Heart left ventricle (tissue), 16 donors: ENCODE measurements at regions not wholly inside any gene's neighbourhood (a gene's known extent, or its start where the extent isn't known, plus 50 kb on each side); places are given as distances from the start of the nearest gene placed in this dataset.

Experiments used
- ATAC-seq, 4 donors: fragments of 200-7000 bp; cut with Tn5 transposase; one replicate each; pipeline ENCODE4 v1.9.1; 2020 to 2022; ENCODE audit warnings: moderate library complexity in 4 of 4, mild to moderate bottlenecking in 3 of 4, moderate number of reproducible peaks in 1 of 4
- DNase-seq, 5 donors: peaks; one replicate each; pipeline ENCODE4 v3.0.0-alpha.2; 2020
- H3K27ac ChIP-seq, 12 donors: fragments of 200-600 bp; sonication (generic) in 4 of 12; one replicate each; pipeline versions ENCODE4 v1.5.0 to v1.8.0; 2016 to 2022; ENCODE audit warnings: mild to moderate bottlenecking in 2 of 12
- H3K27me3 ChIP-seq, 9 donors: fragments of 200-600 bp; sonication (generic) in 2 of 9; one replicate each; pipeline versions ENCODE4 v1.5.1 to v1.8.0; 2016 to 2022; ENCODE audit warnings: mild to moderate bottlenecking in 3 of 9
- H3K36me3 ChIP-seq, 9 donors: fragments of 200-600 bp; sonication (generic) in 2 of 9; one replicate each; pipeline versions ENCODE4 v1.5.0 to v1.8.0; 2018 to 2022; ENCODE audit warnings: mild to moderate bottlenecking in 2 of 9
- H3K4me1 ChIP-seq, 12 donors: fragments of 200-600 bp; sonication (generic) in 4 of 12; one replicate each; pipeline versions ENCODE4 v1.5.0 to v1.8.0; 2016 to 2022; ENCODE audit warnings: mild to moderate bottlenecking in 3 of 12
- H3K4me3 ChIP-seq, 12 donors: fragments of 200-600 bp; sonication (generic) in 4 of 12; one replicate each; pipeline versions ENCODE4 v1.5.0 to v1.8.0; 2017 to 2022; ENCODE audit warnings: mild to moderate bottlenecking in 9 of 12, moderate library complexity in 4 of 12
- H3K9me3 ChIP-seq, 12 donors: fragments of 200-600 bp; sonication (generic) in 4 of 12; one replicate each; pipeline versions ENCODE4 v1.5.0 to v1.8.0; 2016 to 2022; ENCODE audit warnings: mild to moderate bottlenecking in 1 of 12
- CTCF ChIP-seq, 12 donors: fragments of 200-600 bp; sonication (generic) in 4 of 12; IDR thresholded peaks; one replicate each; pipeline versions ENCODE4 v1.5.0 to v1.8.0; 2018 to 2022; ENCODE audit warnings: antibody characterized with exemption in 12 of 12, mild to moderate bottlenecking in 5 of 12
- POLR2A ChIP-seq, 2 donors: fragments of 450-650 bp; IDR thresholded peaks; one replicate each; pipeline ENCODE4 v1.6.1; 2017; ENCODE audit warnings: antibody characterized with exemption in 2 of 2, mild to moderate bottlenecking in 2 of 2, moderate library complexity in 2 of 2
- WGBS, 4 donors: extraction: QIAGEN DNeasy Blood & Tissue Kit in 2 of 4; methylation state at CpG; one replicate each; pipeline versions ENCODE4 v1.1.5 to v1.1.7; 2013 to 2018; 5-methylcytosine and 5-hydroxymethylcytosine counted together
- intact Hi-C, 10 donors: fragments of 100-400 bp; cut with DNase I; formaldehyde crosslinking; loops; one replicate each; pipeline versions ENCODE4 v1.11.1 to v1.14.2; 2022
- donor health status: ischemic (EF 13 %, LVEDD 7.1; RV severe dilation, severe dysfunction).
- donor health status: healthy with polysubstance abuse.
- donor health status: DM: no; HTN: yes; CAD: no.
- donor health status: DM: no; HTN: no; CAD: no.
- donor health status: ischemic (EF 25% LVEDD 6.9; RV normal size, moderate dysfunction).
- donor health status: ischemic (EF 25% LVEDD 5.7; RV mildly dilated, moderate dysfunction).
- donor health status: healthy.
- donor health status: DM: yes; HTN: yes; CAD: no.
- donor health status: ischemic (EF 35%, LVEDD 5.7; RV mildly dilated, moderate dysfunction).
- donor health status: nonischemic (EF 11% LVEDD 7.7; RV severe dilation, severe dysfunction).
- donor health status: DM: yes; HTN: yes; CAD: no.
- donor health status: PGD.
- donor health status: ischemic (EF 29% LVEDD 5.4; RV normal size, mild dysfunction).
- donor health status: nonischemic (EF 23%, LVEDD 6.1; RV moderate dilation, normal function).

DNA sequence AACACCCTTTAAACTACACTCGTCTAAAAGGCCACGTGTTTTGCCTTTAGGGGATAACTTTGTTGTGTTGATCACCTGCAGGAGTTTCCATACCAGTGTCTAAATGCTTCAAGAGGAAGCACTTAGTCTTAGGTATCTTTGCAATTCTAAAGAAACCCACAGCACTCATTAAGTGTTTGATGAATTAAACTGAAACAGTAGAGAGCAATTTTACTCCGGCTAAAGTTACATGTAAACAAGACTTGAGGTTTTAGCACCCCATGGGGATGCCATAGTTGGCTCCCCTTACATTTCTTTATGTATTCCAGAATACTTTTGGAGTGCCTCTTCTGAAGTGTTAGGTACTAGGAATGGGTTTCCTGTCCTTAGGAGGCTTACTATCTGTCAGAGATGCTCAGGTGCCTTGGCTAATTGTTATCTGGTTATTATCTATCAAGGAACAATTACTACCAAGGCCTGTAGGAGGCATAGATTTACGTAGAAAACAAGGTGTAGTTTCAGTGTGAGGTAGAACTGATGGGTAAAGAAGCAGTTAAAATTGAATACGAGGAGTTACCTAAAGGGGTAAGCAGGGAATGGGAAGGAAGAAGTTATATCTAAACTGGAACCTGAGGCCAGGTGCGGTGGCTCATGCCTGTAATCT, 176.8 kb upstream of the SAMSN1 start:
- whole genome bisulfite sequencing, 4 donors = 64 to 85% (median 83%) methylated on average over 6 of the region's 6 CpGs
- intact Hi-C loops = loop anchor here in 2 of 10 donors (10.0 kb wide), 2 partner anchors 58 to 278 kb away; no protein-coding TSS in a partner anchor
- H3K27ac ChIP-seq = no peak overlapping the region
- no peaks in the 10 kb centered on the region for H3K27me3 ChIP-seq
- ATAC-seq (no peak), DNase-seq (no peak)
- H3K4me1 ChIP-seq = no peaks in the 10 kb centered on the region
- no peaks in the 10 kb centered on the region for H3K9me3 ChIP-seq
- H3K4me3 ChIP-seq = no peak overlapping the region
- no peaks in the 10 kb centered on the region for H3K36me3 ChIP-seq
- TF ChIP-seq CTCF (IDR thresholded peaks at IDR 0.05) (no peak), POLR2A (IDR thresholded peaks at IDR 0.05) (no peak)

DNA sequence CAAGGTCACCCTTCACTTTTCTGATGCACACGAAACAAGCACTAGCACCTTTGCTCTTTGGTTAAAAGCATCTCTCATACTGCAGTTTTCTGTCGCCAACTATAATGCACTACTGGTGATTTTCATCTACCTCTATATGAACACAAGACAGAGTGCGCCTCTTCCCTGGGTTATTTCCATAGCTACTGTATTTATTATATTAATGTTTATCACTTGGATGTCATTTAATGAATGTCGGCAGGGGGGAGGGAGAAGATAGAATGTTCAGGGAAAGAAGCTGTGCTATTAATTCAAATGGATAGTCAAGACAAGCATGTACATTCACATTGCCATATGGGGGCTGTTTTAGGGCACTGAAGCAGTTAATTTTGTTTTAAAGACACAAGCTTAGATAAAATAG, 174.1 kb upstream of the SAMSN1 start:
- intact Hi-C loops = loop anchor here in 2 of 10 donors (10.0 kb wide), 2 partner anchors 55 to 275 kb away; no protein-coding TSS in a partner anchor
- Histone ChIP-seq H3K36me3 (no peaks in the 10 kb centered on the region), H3K27ac (no peak overlapping the region), H3K4me1 (no peaks in the 10 kb centered on the region), H3K9me3 (no peaks in the 10 kb centered on the region), H3K27me3 (no peaks in the 10 kb centered on the region), H3K4me3 (no peak overlapping the region)
- ATAC-seq = no peak
- WGBS, 4 donors = 47 to 76% (median 62%) methylated on average over 4 of the region's 4 CpGs
- TF ChIP-seq POLR2A (IDR thresholded peaks at IDR 0.05) = no peak
- TF ChIP-seq CTCF (IDR thresholded peaks at IDR 0.05) = no peak
- DNase-seq = no peak

GRCh38 chr21:14718951-14719350, 172.8 kb upstream of the SAMSN1 start:
- intact Hi-C loops = no loop called here
- Histone ChIP-seq H3K36me3 (no peaks in the 10 kb centered on the region), H3K27me3 (no peaks in the 10 kb centered on the region), H3K27ac (no peak overlapping the region), H3K4me3 (no peak overlapping the region), H3K9me3 (peaks cover 0 to 1% (median 0%) of the 10 kb centered on the region in 12 donors), H3K4me1 (no peaks in the 10 kb centered on the region)
- no peak for TF ChIP-seq CTCF (IDR thresholded peaks at IDR 0.05)
- TF ChIP-seq POLR2A (IDR thresholded peaks at IDR 0.05) = no peak
- ATAC-seq = no peak
- DNase-seq = no peak
- WGBS, 4 donors = 33 to 56% (median 49%) methylated on average over 6 of the region's 6 CpGs

DNA sequence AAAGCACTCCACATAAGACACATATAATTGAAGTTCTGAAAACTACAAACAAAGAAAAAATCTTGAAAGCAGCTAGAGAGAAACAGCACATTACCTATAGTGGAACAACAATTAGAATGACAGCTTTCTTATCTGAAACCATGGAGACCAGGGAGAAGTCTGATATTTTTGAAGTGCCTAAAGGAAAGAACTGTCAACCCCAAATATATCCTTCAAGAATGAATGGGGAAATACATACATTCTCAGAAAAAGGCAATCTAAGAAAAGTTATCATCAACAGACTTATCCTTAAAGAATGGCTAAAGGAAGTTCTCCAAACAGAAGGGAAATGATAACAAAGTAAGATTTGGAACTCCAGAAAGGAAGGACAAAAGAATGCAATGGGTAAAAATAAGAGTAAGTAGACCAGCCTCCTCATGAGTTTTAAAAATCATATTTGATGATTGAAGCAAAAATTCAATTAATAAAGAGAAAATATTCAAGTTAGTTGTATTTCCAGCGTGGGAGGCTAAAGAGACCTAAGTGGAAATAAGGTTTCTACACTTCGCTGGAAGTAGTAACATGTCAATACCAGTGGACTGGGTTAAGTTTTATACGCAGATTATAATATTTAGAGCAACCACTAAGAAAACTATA, 170.8 kb upstream of the SAMSN1 start:
- no peaks in the 10 kb centered on the region for H3K4me1 ChIP-seq
- H3K4me3 ChIP-seq = no peak overlapping the region
- ATAC-seq = no peak
- intact Hi-C loops = no loop called here
- H3K36me3 ChIP-seq = no peaks in the 10 kb centered on the region
- TF ChIP-seq CTCF (IDR thresholded peaks at IDR 0.05) (no peak), POLR2A (IDR thresholded peaks at IDR 0.05) (no peak)
- no peak for DNase-seq
- H3K9me3 ChIP-seq = peaks cover 0 to 17% (median 7%) of the 10 kb centered on the region in 12 donors
- no peak overlapping the region for H3K27ac ChIP-seq
- 66 to 87% (median 76%) methylated on average over 3 of the region's 3 CpGs for WGBS, 4 donors
- no peaks in the 10 kb centered on the region for H3K27me3 ChIP-seq
